GM19468 (cell line): ENCODE measurements at regions not wholly inside any gene's neighbourhood (a gene's known extent, or its start where the extent isn't known, plus 50 kb on each side); places are given as distances from the start of the nearest gene placed in this dataset.

Source experiments
- ATAC-seq: cut with Tn5 transposase; IDR thresholded peaks from one replicate; pipeline ENCODE4 v1.9.1; 2021; ENCODE audit warnings: mild to moderate bottlenecking, moderate library complexity, moderate number of reproducible peaks; ENCODE audit not compliant: unreplicated experiment; ENCODE audit errors: extremely low read depth

GRCh38 chr5:106956886-106957285 is 713.9 kb downstream of the EFNA5 start:
- ATAC-seq: no peak

GRCh38 chr5:106956187-106956586 is 714.5 kb downstream of the EFNA5 start:
- ATAC-seq: no peak

GRCh38 chr5:106940986-106941385 is 729.8 kb downstream of the EFNA5 start:
- no peak for ATAC-seq

GRCh38 chr5:106940301-106940846 is 730.4 kb downstream of the EFNA5 start:
- no peak for ATAC-seq

GRCh38 chr5:106923409-106923808 is 747.3 kb downstream of the EFNA5 start:
- no peak for ATAC-seq

GRCh38 chr5:106921567-106921966 is 749.2 kb downstream of the EFNA5 start:
- ATAC-seq: no peak

GRCh38 chr5:106910486-106910885 is 760.3 kb downstream of the EFNA5 start:
- no peak for ATAC-seq

- ATAC-seq: no peak
Measured at GRCh38 chr5:106909716-106910115, 761.0 kb downstream of the EFNA5 start.

GRCh38 chr5:106907979-106908378 is 762.8 kb downstream of the EFNA5 start:
- ATAC-seq: no peak

GRCh38 chr5:106906199-106906598 is 764.5 kb downstream of the EFNA5 start:
- ATAC-seq: no peak

- no peak for ATAC-seq
Measured at GRCh38 chr5:106894964-106895363, 775.8 kb downstream of the EFNA5 start.

GRCh38 chr5:106882035-106882434 is 788.7 kb downstream of the EFNA5 start:
- ATAC-seq: no peak

- ATAC-seq: no peak
Measured at GRCh38 chr5:106880656-106881055, 790.1 kb downstream of the EFNA5 start.

- ATAC-seq: no peak
Measured at GRCh38 chr5:106877881-106878280, 792.9 kb downstream of the EFNA5 start.

GRCh38 chr5:106876665-106877194 is 794.0 kb downstream of the EFNA5 start:
- no peak for ATAC-seq

- no peak for ATAC-seq
Measured at GRCh38 chr5:106876298-106876622, 794.5 kb downstream of the EFNA5 start.

- ATAC-seq: no peak
Measured at GRCh38 chr5:106875591-106876297, 795.0 kb downstream of the EFNA5 start.

GRCh38 chr5:106874974-106875373 is 795.8 kb downstream of the EFNA5 start:
- no peak for ATAC-seq

GRCh38 chr5:106874531-106874930 is 796.2 kb downstream of the EFNA5 start:
- no peak for ATAC-seq

GRCh38 chr5:106873568-106873967 is 797.2 kb downstream of the EFNA5 start:
- ATAC-seq: no peak

- no peak for ATAC-seq
Measured at GRCh38 chr5:106865279-106865678, 805.5 kb downstream of the EFNA5 start.
